Mucosa of descending colon (tissue), 3 donors: ENCODE measurements at regions not wholly inside any gene's neighbourhood (a gene's known extent, or its start where the extent isn't known, plus 50 kb on each side); places are given as distances from the start of the nearest gene placed in this dataset.
"Not testable (repeated sequence)": the region's sequence is repeated elsewhere in the genome, so short reads cannot be mapped to it uniquely, and the experiment has no call there.

Source experiments
- ATAC-seq: fragments of 200-7000 bp; cut with Tn5 transposase; one replicate; pipeline ENCODE4 v1.9.1; 2020; ENCODE audit warnings: mild to moderate bottlenecking, moderate library complexity
- DNase-seq, 3 donors: peaks; one replicate each; pipeline ENCODE4 v3.0.0-alpha.2; 2020
- H3K36me3 ChIP-seq: fragments of 200-600 bp; one replicate; pipeline ENCODE4 v1.8.0; 2021; ENCODE audit warnings: low read depth, mild to moderate bottlenecking
- H3K4me1 ChIP-seq: fragments of 200-600 bp; one replicate; pipeline ENCODE4 v1.8.0; 2021; ENCODE audit warnings: low read depth, mild to moderate bottlenecking
- H3K4me3 ChIP-seq: fragments of 200-600 bp; one replicate; pipeline ENCODE4 v1.8.0; 2021; ENCODE audit warnings: mild to moderate bottlenecking
- H3K9me3 ChIP-seq: fragments of 200-600 bp; one replicate; pipeline ENCODE4 v1.8.0; 2021; ENCODE audit warnings: mild to moderate bottlenecking
- CTCF ChIP-seq: fragments of 200-600 bp; IDR thresholded peaks from one replicate; pipeline ENCODE4 v1.8.0; 2022; ENCODE audit warnings: antibody characterized with exemption, mild to moderate bottlenecking
- intact Hi-C, 2 donors: fragments of 100-400 bp; cut with DNase I in 1 of 2; cut with micrococcal nuclease in 1 of 2; formaldehyde crosslinking; loops; one replicate each; pipeline versions ENCODE4 v1.11.0 to v1.11.1; 2022; cut with DNase I, micrococcal nuclease
- donor health status: DM: no; HTN: no; CAD: no; lungs with moderate emphysema.
- donor health status: DM: no; HTN: no; CAD: no.
- donor health status: DM: no; HTN: yes; CAD: no.

- Histone ChIP-seq H3K4me3 (no peak overlapping the region), H3K9me3 (no peaks in the 10 kb centered on the region), H3K36me3 (no peaks in the 10 kb centered on the region), H3K4me1 (no peaks in the 10 kb centered on the region)
- intact Hi-C loops: no loop called here
- ATAC-seq (no peak), DNase-seq (no peak)
- no peak for TF ChIP-seq CTCF
Observed at GRCh38 chr15:34655326-34655725, 71.9 kb upstream of the GOLGA8B start.

GRCh38 chr15:34654625-34655024, 71.2 kb upstream of the GOLGA8B start:
- DNase-seq: no peak
- no peaks in the 10 kb centered on the region for H3K4me1 ChIP-seq
- H3K36me3 ChIP-seq: no peaks in the 10 kb centered on the region
- intact Hi-C loops: no loop called here
- no peak for ATAC-seq
- no peak for TF ChIP-seq CTCF
- H3K4me3 ChIP-seq: no peak overlapping the region
- no peaks in the 10 kb centered on the region for H3K9me3 ChIP-seq

- ATAC-seq: no peak
- no peak for TF ChIP-seq CTCF
- Histone ChIP-seq H3K9me3 (no peaks in the 10 kb centered on the region), H3K36me3 (no peaks in the 10 kb centered on the region), H3K4me1 (no peaks in the 10 kb centered on the region), H3K4me3 (no peak overlapping the region)
- no peak for DNase-seq
- intact Hi-C loops: no loop called here
Observed at GRCh38 chr15:34653992-34654391, 70.5 kb upstream of the GOLGA8B start.

GRCh38 chr15:34653326-34653725, 69.9 kb upstream of the GOLGA8B start:
- H3K36me3 ChIP-seq, H3K4me1 ChIP-seq, H3K9me3 ChIP-seq, H3K4me3 ChIP-seq, ATAC-seq, intact Hi-C loops, DNase-seq: not testable (repeated sequence)

- no peaks in the 10 kb centered on the region for H3K9me3 ChIP-seq
- ATAC-seq: no peak
- no peak overlapping the region for H3K4me3 ChIP-seq
- intact Hi-C loops: no loop called here
- H3K36me3 ChIP-seq: no peaks in the 10 kb centered on the region
- no peak for DNase-seq
- no peak for TF ChIP-seq CTCF
- no peaks in the 10 kb centered on the region for H3K4me1 ChIP-seq
Observed at GRCh38 chr15:34652726-34653033, 69.2 kb upstream of the GOLGA8B start.

- no peak for TF ChIP-seq CTCF
- Histone ChIP-seq H3K9me3 (no peaks in the 10 kb centered on the region), H3K4me1 (no peaks in the 10 kb centered on the region), H3K36me3 (no peaks in the 10 kb centered on the region), H3K4me3 (no peak overlapping the region)
- DNase-seq (no peak), ATAC-seq (no peak)
- intact Hi-C loops: no loop called here
Observed at GRCh38 chr15:34651997-34652725, 68.7 kb upstream of the GOLGA8B start.
